SK-N-SH treated with all-trans-retinoic acid at 6 μM for 48 hours (cell line): ENCODE measurements at regions not wholly inside any gene's neighbourhood (a gene's known extent, or its start where the extent isn't known, plus 50 kb on each side); places are given as distances from the start of the nearest gene placed in this dataset.

Source experiments
- ATAC-seq: fragments of 200-7000 bp; cut with Tn5 transposase; 3 replicates; pipeline ENCODE4 v1.9.1; 2020; ENCODE audit warnings: mild to moderate bottlenecking, moderate library complexity
- ARNTL ChIP-seq: fragments of 450-650 bp; formaldehyde crosslinking; IDR thresholded peaks from 2 replicates; pipeline ENCODE4 v1.5.0; 2020; ENCODE audit warnings: low read depth, mild to moderate bottlenecking, moderate library complexity, borderline replicate concordance
- BACH2 ChIP-seq: fragments of 250-450 bp; sonication (Bioruptor Pico); IDR thresholded peaks from 2 replicates; pipeline ENCODE4 v1.9.0; 2021; ENCODE audit warnings: mild to moderate bottlenecking, borderline replicate concordance
- CREB5 ChIP-seq: fragments of 250-450 bp; sonication (Bioruptor Pico); IDR thresholded peaks from 2 replicates; pipeline ENCODE4 v1.5.1; 2020; ENCODE audit warnings: low read depth, mild to moderate bottlenecking, moderate library complexity
- CSDC2 ChIP-seq: fragments of 250-450 bp; sonication (Bioruptor Pico); IDR thresholded peaks from 2 replicates; pipeline ENCODE4 v1.5.0; 2020; ENCODE audit warnings: mild to moderate bottlenecking, moderate library complexity
- ESRRG ChIP-seq: fragments of 250-450 bp; sonication (Bioruptor Pico); IDR thresholded peaks from 2 replicates; pipeline ENCODE4 v1.6.1; 2021; ENCODE audit warnings: mild to moderate bottlenecking
- GLIS3 ChIP-seq: fragments of 250-450 bp; sonication (Bioruptor Pico); IDR thresholded peaks from 2 replicates; pipeline ENCODE4 v1.5.0; 2020; ENCODE audit warnings: mild to moderate bottlenecking, moderate library complexity
- ISL1 ChIP-seq: fragments of 250-450 bp; sonication (Bioruptor Pico); IDR thresholded peaks from 2 replicates; pipeline ENCODE4 v2.1.2; 2022; ENCODE audit warnings: mild to moderate bottlenecking, moderate library complexity
- OSR1 ChIP-seq: fragments of 250-450 bp; sonication (Bioruptor Pico); IDR thresholded peaks from 2 replicates; pipeline ENCODE4 v1.8.0; 2022; ENCODE audit warnings: moderate library complexity, mild to moderate bottlenecking, inconsistent platforms
- PATZ1 ChIP-seq: fragments of 250-450 bp; sonication (Bioruptor Pico); IDR thresholded peaks from 2 replicates; pipeline ENCODE4 v1.8.0; 2020; ENCODE audit warnings: mild to moderate bottlenecking, moderate library complexity, borderline replicate concordance
- POU6F1 ChIP-seq: fragments of 250-450 bp; sonication (Bioruptor Pico); IDR thresholded peaks from 2 replicates; pipeline ENCODE4 v1.8.0; 2021; ENCODE audit warnings: low read depth, mild to moderate bottlenecking, moderate library complexity, borderline replicate concordance
- PPARA ChIP-seq: fragments of 250-450 bp; sonication (Bioruptor Pico); IDR thresholded peaks from 2 replicates; pipeline ENCODE4 v1.5.0; 2020; ENCODE audit warnings: mild to moderate bottlenecking, borderline replicate concordance
- RARB ChIP-seq: fragments of 250-450 bp; sonication (Bioruptor Pico); IDR thresholded peaks from 2 replicates; pipeline ENCODE4 v1.8.0; 2021; ENCODE audit warnings: mild to moderate bottlenecking, moderate library complexity
- SNAI2 ChIP-seq: fragments of 250-450 bp; sonication (Bioruptor Pico); IDR thresholded peaks from 2 replicates; pipeline ENCODE4 v1.5.0; 2020; ENCODE audit warnings: mild to moderate bottlenecking, moderate library complexity
- TCF4 ChIP-seq: fragments of 250-450 bp; sonication (Bioruptor Pico); IDR thresholded peaks from 2 replicates; pipeline ENCODE4 v1.8.0; 2021; ENCODE audit warnings: mild to moderate bottlenecking, moderate library complexity, borderline replicate concordance
- TOX ChIP-seq: fragments of 250-450 bp; sonication (Bioruptor Pico); IDR thresholded peaks from 2 replicates; pipeline ENCODE4 v1.8.0; 2021; ENCODE audit warnings: mild to moderate bottlenecking, moderate library complexity, borderline replicate concordance
- ZC3H10 ChIP-seq: fragments of 250-450 bp; sonication (Bioruptor Pico); IDR thresholded peaks from 2 replicates; pipeline ENCODE4 v1.5.1; 2021; ENCODE audit warnings: mild to moderate bottlenecking, moderate library complexity
- ZFP3 ChIP-seq: fragments of 250-450 bp; sonication (Bioruptor Pico); IDR thresholded peaks from 2 replicates; pipeline ENCODE4 v1.5.0; 2020; ENCODE audit warnings: mild to moderate bottlenecking, moderate library complexity
- ZFP30 ChIP-seq: fragments of 450-650 bp; formaldehyde crosslinking; IDR thresholded peaks from 2 replicates; pipeline ENCODE4 v1.5.0; 2022; ENCODE audit warnings: mild to moderate bottlenecking, moderate library complexity
- ZNF565 ChIP-seq: fragments of 450-650 bp; formaldehyde crosslinking; conservative IDR thresholded peaks from 2 replicates; pipeline ENCODE4 v1.5.0; 2020; ENCODE audit warnings: low read depth, mild to moderate bottlenecking, moderate library complexity
- ZNF70 ChIP-seq: fragments of 450-650 bp; formaldehyde crosslinking; IDR thresholded peaks from 2 replicates; pipeline ENCODE4 v1.5.0; 2020; ENCODE audit warnings: mild to moderate bottlenecking, moderate library complexity
- ZNF8 ChIP-seq: fragments of 450-650 bp; formaldehyde crosslinking; IDR thresholded peaks from 2 replicates; pipeline ENCODE4 v1.5.0; 2020; ENCODE audit warnings: mild to moderate bottlenecking, moderate library complexity
- TF ChIP-seq, protein P1 (sequence below): fragments of 250-450 bp; sonication (Bioruptor Pico); IDR thresholded peaks from 2 replicates; pipeline ENCODE4 v1.5.1; 2021; ENCODE audit warnings: mild to moderate bottlenecking, moderate library complexity

DNA sequence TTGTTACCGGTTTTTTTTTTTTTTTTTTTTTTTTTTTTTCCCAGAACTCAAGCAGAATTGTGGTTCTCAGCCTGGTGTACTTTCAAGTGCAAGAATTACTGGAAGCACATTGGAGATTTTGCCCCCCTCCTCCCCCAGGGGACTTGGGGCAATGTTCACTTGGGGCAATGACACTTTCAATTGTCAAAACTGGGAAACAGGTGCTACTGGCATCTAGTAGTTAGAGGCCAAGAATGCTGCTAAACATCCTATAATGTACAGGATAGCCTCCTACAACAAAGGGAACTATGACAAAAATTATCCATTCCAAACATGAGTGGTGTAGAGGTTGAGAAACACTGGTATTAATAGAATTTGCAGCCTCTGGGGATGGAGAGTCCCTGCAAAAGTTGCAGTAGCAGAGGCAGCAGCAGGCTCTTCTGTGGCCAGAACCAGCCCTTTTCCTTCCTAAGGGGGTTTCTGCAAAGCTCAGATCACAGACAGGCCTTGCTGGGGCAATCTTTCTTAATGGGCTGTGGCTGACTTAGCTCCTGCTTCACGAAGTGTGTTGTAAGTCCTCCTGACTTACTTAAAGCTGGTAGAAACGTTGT, 144.3 kb upstream of the MRPS22 start:
- ATAC-seq = no peak

DNA sequence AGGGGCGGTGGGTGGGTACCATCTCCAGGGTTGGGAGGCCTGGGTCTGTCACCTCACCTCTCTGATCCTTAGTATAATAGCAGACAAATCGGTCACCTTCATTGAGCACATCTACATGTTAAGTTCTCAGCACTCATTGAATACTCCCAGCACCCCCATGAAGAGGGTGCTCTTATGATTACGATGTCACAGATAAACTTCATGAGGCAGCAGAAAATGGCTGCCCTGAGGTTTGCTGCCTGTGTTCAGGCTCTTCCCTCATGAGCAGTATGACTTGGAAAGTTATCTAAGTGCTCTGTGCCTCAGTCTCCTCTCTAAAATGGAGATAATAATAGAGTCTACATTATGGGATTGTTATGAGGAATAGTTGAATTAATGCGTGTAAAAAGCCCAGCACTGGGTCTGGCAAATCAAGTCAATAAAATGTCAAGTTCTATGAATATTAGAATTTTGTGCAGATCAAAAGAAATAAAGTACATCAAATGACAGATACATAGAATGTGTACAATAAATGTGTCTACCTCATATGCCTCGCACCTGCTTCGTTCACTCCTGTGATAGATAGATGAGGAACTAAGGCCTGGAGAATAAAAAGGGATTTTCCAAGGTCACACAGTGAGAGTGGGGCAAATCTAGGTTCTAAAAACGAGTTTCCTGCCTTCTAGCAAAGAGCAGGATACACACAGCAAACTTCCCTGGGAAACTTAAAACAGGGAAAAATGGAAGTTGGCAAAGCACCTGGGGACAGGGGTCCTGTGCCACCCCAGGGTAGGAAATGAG, 142.2 kb upstream of the MRPS22 start:
- ATAC-seq = no peak
- TF ChIP-seq, protein P1, sequence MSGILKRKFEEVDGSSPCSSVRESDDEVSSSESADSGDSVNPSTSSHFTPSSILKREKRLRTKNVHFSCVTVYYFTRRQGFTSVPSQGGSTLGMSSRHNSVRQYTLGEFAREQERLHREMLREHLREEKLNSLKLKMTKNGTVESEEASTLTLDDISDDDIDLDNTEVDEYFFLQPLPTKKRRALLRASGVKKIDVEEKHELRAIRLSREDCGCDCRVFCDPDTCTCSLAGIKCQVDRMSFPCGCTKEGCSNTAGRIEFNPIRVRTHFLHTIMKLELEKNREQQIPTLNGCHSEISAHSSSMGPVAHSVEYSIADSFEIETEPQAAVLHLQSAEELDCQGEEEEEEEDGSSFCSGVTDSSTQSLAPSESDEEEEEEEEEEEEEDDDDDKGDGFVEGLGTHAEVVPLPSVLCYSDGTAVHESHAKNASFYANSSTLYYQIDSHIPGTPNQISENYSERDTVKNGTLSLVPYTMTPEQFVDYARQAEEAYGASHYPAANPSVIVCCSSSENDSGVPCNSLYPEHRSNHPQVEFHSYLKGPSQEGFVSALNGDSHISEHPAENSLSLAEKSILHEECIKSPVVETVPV = no peak
- TF ChIP-seq CSDC2 (CRISPR knock-in tag) (no peak), PPARA (CRISPR knock-in tag) (no peak), OSR1 (CRISPR knock-in tag) (no peak), TCF4 (CRISPR knock-in tag) (no peak), BACH2 (CRISPR knock-in tag) (no peak), RARB (CRISPR knock-in tag) (no peak), SNAI2 (CRISPR knock-in tag) (no peak), TOX (CRISPR knock-in tag) (no peak)

More for the DNA sequence above, 144.3 kb upstream of the MRPS22 start:
- TF ChIP-seq ZNF70 (CRISPR knock-in tag) = no peak
- no peak for TF ChIP-seq PATZ1 (CRISPR knock-in tag)
- TF ChIP-seq ZFP30 (CRISPR knock-in tag) = no peak
- no peak for TF ChIP-seq OSR1 (CRISPR knock-in tag)
- TF ChIP-seq TCF4 (CRISPR knock-in tag) = no peak
- TF ChIP-seq, protein P1 = no peak
- no peak for TF ChIP-seq CREB5
- TF ChIP-seq ZC3H10 (CRISPR knock-in tag) = no peak
- TF ChIP-seq BACH2 (CRISPR knock-in tag) = no peak
- TF ChIP-seq GLIS3 = no peak
- no peak for TF ChIP-seq ZNF8 (CRISPR knock-in tag)
- TF ChIP-seq TOX (CRISPR knock-in tag) = no peak
- TF ChIP-seq CSDC2 (CRISPR knock-in tag) = no peak
- TF ChIP-seq ESRRG = no peak
- TF ChIP-seq ZFP3 = no peak
- no peak for TF ChIP-seq SNAI2 (CRISPR knock-in tag)

GRCh38 chr3:139202226-139202958, 141.4 kb upstream of the MRPS22 start:
- ATAC-seq = no peak
- no peak for TF ChIP-seq ZFP30 (CRISPR knock-in tag)

DNA sequence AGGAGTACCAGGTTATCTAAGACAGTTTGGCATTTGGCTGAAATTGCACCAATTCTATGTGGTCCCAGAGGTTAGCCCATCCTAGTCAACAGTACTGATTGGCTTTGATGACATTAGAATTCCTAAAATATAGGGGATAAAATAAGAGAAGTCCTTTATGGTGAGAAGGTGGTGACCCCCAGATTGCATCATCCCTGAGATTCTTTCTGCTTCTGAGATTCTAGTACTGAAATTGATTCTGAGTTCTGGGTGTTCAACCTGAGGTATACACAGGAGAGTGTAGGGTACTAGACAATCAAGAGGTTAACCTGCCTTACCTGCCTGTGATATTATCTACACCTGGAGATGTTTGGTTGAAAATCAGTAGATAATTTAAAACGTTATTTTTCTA, 140.9 kb upstream of the MRPS22 start:
- ATAC-seq = no peak
- no peak for TF ChIP-seq TOX (CRISPR knock-in tag)
- TF ChIP-seq TCF4 (CRISPR knock-in tag) = no peak
- TF ChIP-seq ZFP3 = no peak
- TF ChIP-seq ARNTL = no peak
- TF ChIP-seq, protein P1 = no peak
- no peak for TF ChIP-seq OSR1 (CRISPR knock-in tag)
- TF ChIP-seq ZNF565 = no peak
- TF ChIP-seq ZNF70 (CRISPR knock-in tag) = no peak
- no peak for TF ChIP-seq ZFP30 (CRISPR knock-in tag)
- TF ChIP-seq SNAI2 (CRISPR knock-in tag) = no peak
- TF ChIP-seq PATZ1 (CRISPR knock-in tag) = no peak
- no peak for TF ChIP-seq GLIS3
- TF ChIP-seq ISL1 (CRISPR knock-in tag) = no peak
- no peak for TF ChIP-seq POU6F1 (CRISPR knock-in tag)
- no peak for TF ChIP-seq ZC3H10 (CRISPR knock-in tag)
